NB4 (cell line): ENCODE measurements at regions not wholly inside any gene's neighbourhood (a gene's known extent, or its start where the extent isn't known, plus 50 kb on each side); places are given as distances from the start of the nearest gene placed in this dataset.

ENCODE experiments used
- DNase-seq: peaks from one replicate; pipeline ENCODE4 v3.0.0; 2010; ENCODE audit warnings: low read depth
- H3K4me3 ChIP-seq: one replicate; pipeline ENCODE4 v1.5.1; 2011; ENCODE audit warnings: mild to moderate bottlenecking, low read depth, low read length, moderate library complexity
- MAX ChIP-seq: IDR thresholded peaks from 2 replicates; pipeline ENCODE4 v1.6.1; 2011; ENCODE audit warnings: low read depth, low read length
- MYC ChIP-seq: IDR thresholded peaks from 2 replicates; pipeline ENCODE4 v1.6.1; 2011; ENCODE audit warnings: low read depth, low read length
- POLR2A ChIP-seq: IDR thresholded peaks from 2 replicates; pipeline ENCODE4 v1.6.1; 2011; ENCODE audit warnings: mild to moderate bottlenecking; ENCODE audit not compliant: insufficient read length; ENCODE audit errors: extremely low read depth
- TF ChIP-seq, protein P1 (sequence below): IDR thresholded peaks from one replicate; pipeline ENCODE4 v1.5.1; 2012; ENCODE audit warnings: low read depth, low read length

DNA sequence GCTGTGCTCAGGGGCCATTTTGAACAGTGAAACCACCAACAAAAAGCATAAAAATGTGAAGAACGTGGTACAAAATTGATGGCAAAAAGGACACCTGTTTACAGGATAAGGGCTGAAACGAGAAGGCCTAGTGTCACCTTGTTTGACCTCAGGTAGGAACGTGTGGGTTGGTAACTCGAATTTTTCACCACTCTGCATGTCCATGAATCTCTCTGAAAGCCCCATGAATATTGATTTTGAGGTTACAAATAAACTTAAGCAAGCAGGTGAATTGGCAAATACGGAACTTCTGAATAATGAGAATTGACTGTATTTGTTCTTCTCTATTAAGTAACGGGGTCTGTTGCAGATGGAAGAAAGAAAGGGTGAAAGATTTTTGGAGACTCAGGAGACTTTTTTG is 59.6 kb upstream of the EDN1 start:
- no peak for TF ChIP-seq MYC
- TF ChIP-seq, protein P1, sequence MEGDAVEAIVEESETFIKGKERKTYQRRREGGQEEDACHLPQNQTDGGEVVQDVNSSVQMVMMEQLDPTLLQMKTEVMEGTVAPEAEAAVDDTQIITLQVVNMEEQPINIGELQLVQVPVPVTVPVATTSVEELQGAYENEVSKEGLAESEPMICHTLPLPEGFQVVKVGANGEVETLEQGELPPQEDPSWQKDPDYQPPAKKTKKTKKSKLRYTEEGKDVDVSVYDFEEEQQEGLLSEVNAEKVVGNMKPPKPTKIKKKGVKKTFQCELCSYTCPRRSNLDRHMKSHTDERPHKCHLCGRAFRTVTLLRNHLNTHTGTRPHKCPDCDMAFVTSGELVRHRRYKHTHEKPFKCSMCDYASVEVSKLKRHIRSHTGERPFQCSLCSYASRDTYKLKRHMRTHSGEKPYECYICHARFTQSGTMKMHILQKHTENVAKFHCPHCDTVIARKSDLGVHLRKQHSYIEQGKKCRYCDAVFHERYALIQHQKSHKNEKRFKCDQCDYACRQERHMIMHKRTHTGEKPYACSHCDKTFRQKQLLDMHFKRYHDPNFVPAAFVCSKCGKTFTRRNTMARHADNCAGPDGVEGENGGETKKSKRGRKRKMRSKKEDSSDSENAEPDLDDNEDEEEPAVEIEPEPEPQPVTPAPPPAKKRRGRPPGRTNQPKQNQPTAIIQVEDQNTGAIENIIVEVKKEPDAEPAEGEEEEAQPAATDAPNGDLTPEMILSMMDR, result no peak
- no peak for TF ChIP-seq MAX
- no peak for TF ChIP-seq POLR2A
- DNase-seq, result no peak

GRCh38 chr6:12232339-12232738 is 57.8 kb upstream of the EDN1 start:
- peak; percentile 10 for DNase-seq
- H3K4me3 ChIP-seq, result no peak overlapping the region
- TF ChIP-seq POLR2A (no peak), MAX (no peak), MYC (no peak)
- TF ChIP-seq, protein P1, result no peak

More for the DNA sequence above, 59.6 kb upstream of the EDN1 start:
- H3K4me3 ChIP-seq, result no peak overlapping the region

DNA sequence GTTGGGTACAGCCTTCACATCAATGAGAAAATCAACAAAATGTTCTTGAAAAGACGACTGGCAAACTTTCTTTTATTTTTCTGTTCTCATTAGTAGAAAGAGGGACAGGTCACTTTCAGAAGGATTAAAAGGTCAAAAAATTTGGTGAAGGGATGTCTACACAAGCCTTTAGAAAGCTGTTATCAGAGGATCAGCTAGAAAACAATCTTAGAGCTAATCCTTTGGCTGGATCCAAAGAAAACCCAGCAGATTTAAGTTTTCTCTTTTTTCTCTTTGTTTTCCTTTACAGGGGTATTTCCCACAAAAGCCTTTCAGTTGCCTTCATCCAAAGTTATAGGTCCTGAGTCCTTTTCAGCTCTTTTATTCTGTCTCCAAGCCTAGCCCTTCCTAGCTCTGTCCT is 57.3 kb upstream of the EDN1 start:
- no peak for DNase-seq
- TF ChIP-seq, protein P1, result no peak
- TF ChIP-seq MAX (no peak), POLR2A (no peak), MYC (no peak)
- H3K4me3 ChIP-seq, result no peak overlapping the region

- TF ChIP-seq, protein P1, result peak; percentile 64
- no peak for TF ChIP-seq POLR2A
- TF ChIP-seq MAX, result no peak
- H3K4me3 ChIP-seq, result no peak overlapping the region
- DNase-seq, result peak; percentile 72
These were observed 56.2 kb upstream of the EDN1 start for GRCh38 chr6:12233693-12234571.

- no peak overlapping the region for H3K4me3 ChIP-seq
- no peak for TF ChIP-seq POLR2A
- no peak for TF ChIP-seq MYC
- TF ChIP-seq, protein P1, result no peak
- no peak for TF ChIP-seq MAX
- DNase-seq, result no peak
These were observed 54.8 kb upstream of the EDN1 start for GRCh38 chr6:12235341-12235740.
